ENCODE measurements at regions not wholly inside any gene's neighbourhood (a gene's known extent, or its start where the extent isn't known, plus 50 kb on each side); places are given as distances from the start of the nearest gene placed in this dataset.

- DNase-seq (ENCODE audit: extremely low read depth in 1 of 11, low read depth in 9 of 11, low spot score in 4 of 11), result no peak
Measured at GRCh38 chr2:53422979-53423378, 344.6 kb upstream of the CHAC2 start.

- no peak for DNase-seq (ENCODE audit: extremely low read depth in 1 of 11, low read depth in 9 of 11, low spot score in 4 of 11)
Measured at GRCh38 chr2:53417385-53417784, 350.2 kb upstream of the CHAC2 start.

DNA sequence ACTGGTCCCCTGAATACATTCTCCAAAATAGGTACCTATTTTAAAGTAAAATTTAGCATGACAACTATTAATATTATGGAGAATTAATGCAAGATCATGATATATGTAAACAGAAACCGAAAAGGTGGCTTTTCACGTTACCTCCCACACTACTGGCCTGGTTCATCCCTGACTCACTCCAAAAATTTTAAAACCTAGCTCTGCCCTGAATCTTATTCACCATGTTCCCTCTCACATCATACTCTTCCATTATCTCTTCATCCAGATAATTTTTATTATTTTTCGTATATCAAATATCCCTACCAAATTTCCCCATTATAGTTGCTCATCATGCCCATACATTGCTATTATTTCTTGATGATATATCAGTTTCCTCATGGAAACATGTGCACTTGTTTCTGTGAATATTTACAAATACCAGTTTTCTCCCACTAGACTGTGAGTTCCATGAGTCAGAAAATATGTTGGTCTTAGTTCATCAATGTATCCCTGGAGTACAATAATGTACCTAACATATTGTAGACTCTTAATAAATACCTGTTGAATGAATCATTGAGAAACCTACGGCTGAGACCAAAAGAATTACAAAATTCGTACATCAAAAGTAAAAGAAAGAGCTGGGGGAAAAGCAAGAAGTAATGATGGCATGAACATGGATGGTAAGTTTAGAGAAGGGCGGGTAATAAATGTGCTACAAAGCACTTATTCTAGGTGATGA, 360.1 kb upstream of the CHAC2 start:
- no peak for DNase-seq (ENCODE audit: extremely low read depth in 1 of 11, low read depth in 9 of 11, low spot score in 4 of 11)

GRCh38 chr2:53403792-53404413, 363.7 kb upstream of the CHAC2 start:
- no peak for DNase-seq (ENCODE audit: extremely low read depth in 1 of 11, low read depth in 9 of 11, low spot score in 4 of 11)

- no peak for DNase-seq (ENCODE audit: extremely low read depth in 1 of 11, low read depth in 9 of 11, low spot score in 4 of 11)
Measured at GRCh38 chr2:53397085-53397484, 370.5 kb upstream of the CHAC2 start.

DNA sequence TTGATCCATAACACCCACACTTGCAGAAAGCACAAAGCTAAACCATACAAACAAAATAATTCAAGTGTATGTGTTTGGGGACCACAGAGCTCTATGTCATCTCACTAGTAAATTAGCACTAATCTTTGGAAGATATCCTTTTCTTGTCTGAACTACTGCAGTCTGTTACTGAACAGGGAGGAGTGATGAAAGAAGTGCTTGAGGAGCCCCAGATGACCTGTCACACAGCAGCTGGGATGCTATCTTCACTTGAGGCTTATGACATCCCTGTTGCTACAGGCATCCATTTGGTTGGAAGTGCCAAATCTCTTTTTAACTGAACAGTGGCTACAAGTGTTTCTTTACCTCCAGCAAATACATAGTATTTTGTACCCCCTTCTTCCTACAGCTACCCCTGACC, 386.3 kb upstream of the CHAC2 start:
- no peak for DNase-seq (ENCODE audit: extremely low read depth in 1 of 11, low read depth in 9 of 11, low spot score in 4 of 11)

- DNase-seq (ENCODE audit: extremely low read depth in 1 of 11, low read depth in 9 of 11, low spot score in 4 of 11), result no peak
Measured at GRCh38 chr2:53379547-53379946, 388.1 kb upstream of the CHAC2 start.

- no peak for DNase-seq (ENCODE audit: extremely low read depth in 1 of 11, low read depth in 9 of 11, low spot score in 4 of 11)
Measured at GRCh38 chr2:53378791-53379190, 388.8 kb upstream of the CHAC2 start.

GRCh38 chr2:53373126-53373525, 394.5 kb upstream of the CHAC2 start:
- no peak for DNase-seq (ENCODE audit: extremely low read depth in 1 of 11, low read depth in 9 of 11, low spot score in 4 of 11)

GRCh38 chr2:53366543-53366942, 401.1 kb upstream of the CHAC2 start:
- no peak for DNase-seq (ENCODE audit: extremely low read depth in 1 of 11, low read depth in 9 of 11, low spot score in 4 of 11)

- DNase-seq (ENCODE audit: extremely low read depth in 1 of 11, low read depth in 9 of 11, low spot score in 4 of 11), result no peak
Measured at GRCh38 chr2:53362934-53363333, 404.7 kb upstream of the CHAC2 start.

GRCh38 chr2:53356291-53356905, 411.2 kb upstream of the CHAC2 start:
- DNase-seq (ENCODE audit: extremely low read depth in 1 of 11, low read depth in 9 of 11, low spot score in 4 of 11), result no peak

GRCh38 chr2:53353135-53354114, 414.2 kb upstream of the CHAC2 start:
- DNase-seq (ENCODE audit: extremely low read depth in 1 of 11, low read depth in 9 of 11, low spot score in 4 of 11), result no peak

- no peak for DNase-seq (ENCODE audit: extremely low read depth in 1 of 11, low read depth in 9 of 11, low spot score in 4 of 11)
Measured at GRCh38 chr2:53347269-53347668, 420.3 kb upstream of the CHAC2 start.

- DNase-seq (ENCODE audit: extremely low read depth in 1 of 11, low read depth in 9 of 11, low spot score in 4 of 11), result no peak
Measured at GRCh38 chr2:53342248-53342647, 425.4 kb upstream of the CHAC2 start.

- DNase-seq (ENCODE audit: extremely low read depth in 1 of 11, low read depth in 9 of 11, low spot score in 4 of 11), result no peak
Measured at GRCh38 chr2:53334610-53335009, 433.0 kb upstream of the CHAC2 start.

- DNase-seq (ENCODE audit: extremely low read depth in 1 of 11, low read depth in 9 of 11, low spot score in 4 of 11), result no peak
Measured at GRCh38 chr2:53331667-53332066, 435.9 kb upstream of the CHAC2 start.

DNA sequence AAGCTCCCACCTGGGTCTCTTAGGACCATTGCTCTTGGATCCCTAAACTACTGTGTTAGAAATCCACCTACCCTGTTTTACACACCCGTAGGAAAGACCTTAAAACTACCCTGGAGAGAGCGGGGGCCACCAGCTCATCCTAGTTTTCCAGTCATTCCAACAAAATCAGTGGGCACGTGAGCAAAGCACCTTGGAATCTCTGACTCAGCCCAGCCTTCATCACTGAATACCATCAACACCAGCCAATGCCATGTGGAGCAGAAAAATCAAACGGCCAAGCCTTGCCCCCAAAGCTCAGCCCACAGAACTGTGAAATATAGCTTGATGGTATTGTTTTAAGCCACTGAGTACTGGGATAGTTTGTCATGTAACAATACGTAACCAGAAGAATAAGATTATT, 449.7 kb upstream of the CHAC2 start:
- DNase-seq (ENCODE audit: extremely low read depth in 1 of 11, low read depth in 9 of 11, low spot score in 4 of 11), result no peak

GRCh38 chr2:53315149-53315548, 452.5 kb upstream of the CHAC2 start:
- no peak for DNase-seq (ENCODE audit: extremely low read depth in 1 of 11, low read depth in 9 of 11, low spot score in 4 of 11)

- no peak for DNase-seq (ENCODE audit: extremely low read depth in 1 of 11, low read depth in 9 of 11, low spot score in 4 of 11)
Measured at GRCh38 chr2:53314718-53315117, 452.9 kb upstream of the CHAC2 start.

Data from renal cortex interstitium (tissue), 11 donors.